ENCODE measurements at regions not wholly inside any gene's neighbourhood (a gene's known extent, or its start where the extent isn't known, plus 50 kb on each side); places are given as distances from the start of the nearest gene placed in this dataset.

GRCh38 chr9:649128-650074 is 192.1 kb upstream of the DMRT1 start:
- TF ChIP-seq, protein P1, sequence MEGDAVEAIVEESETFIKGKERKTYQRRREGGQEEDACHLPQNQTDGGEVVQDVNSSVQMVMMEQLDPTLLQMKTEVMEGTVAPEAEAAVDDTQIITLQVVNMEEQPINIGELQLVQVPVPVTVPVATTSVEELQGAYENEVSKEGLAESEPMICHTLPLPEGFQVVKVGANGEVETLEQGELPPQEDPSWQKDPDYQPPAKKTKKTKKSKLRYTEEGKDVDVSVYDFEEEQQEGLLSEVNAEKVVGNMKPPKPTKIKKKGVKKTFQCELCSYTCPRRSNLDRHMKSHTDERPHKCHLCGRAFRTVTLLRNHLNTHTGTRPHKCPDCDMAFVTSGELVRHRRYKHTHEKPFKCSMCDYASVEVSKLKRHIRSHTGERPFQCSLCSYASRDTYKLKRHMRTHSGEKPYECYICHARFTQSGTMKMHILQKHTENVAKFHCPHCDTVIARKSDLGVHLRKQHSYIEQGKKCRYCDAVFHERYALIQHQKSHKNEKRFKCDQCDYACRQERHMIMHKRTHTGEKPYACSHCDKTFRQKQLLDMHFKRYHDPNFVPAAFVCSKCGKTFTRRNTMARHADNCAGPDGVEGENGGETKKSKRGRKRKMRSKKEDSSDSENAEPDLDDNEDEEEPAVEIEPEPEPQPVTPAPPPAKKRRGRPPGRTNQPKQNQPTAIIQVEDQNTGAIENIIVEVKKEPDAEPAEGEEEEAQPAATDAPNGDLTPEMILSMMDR (IDR thresholded peaks at IDR 0.05; ENCODE audit: unreplicated experiment), result no peak
- Mint-ChIP-seq H3K4me3 (ENCODE audit: low read depth) (no peak overlapping the region), H3K27me3 (no peaks in the 10 kb centered on the region), H3K27ac (no peak overlapping the region), H3K36me3 (ENCODE audit: insufficient read depth) (no peaks in the 10 kb centered on the region), H3K9me3 (ENCODE audit: low read depth) (no peaks in the 10 kb centered on the region), H3K4me1 (ENCODE audit: low read depth) (peaks cover 4% of the 10 kb centered on the region)
- DNase-seq (ENCODE audit: low spot score, unreplicated experiment), result no peak

GRCh38 chr9:650362-650761 is 191.1 kb upstream of the DMRT1 start:
- Mint-ChIP-seq H3K9me3 (ENCODE audit: low read depth) (no peaks in the 10 kb centered on the region), H3K4me3 (ENCODE audit: low read depth) (no peak overlapping the region), H3K27me3 (no peaks in the 10 kb centered on the region), H3K36me3 (ENCODE audit: insufficient read depth) (peaks cover 1% of the 10 kb centered on the region), H3K4me1 (ENCODE audit: low read depth) (peaks cover 4% of the 10 kb centered on the region), H3K27ac (peak overlapping the region; percentile 13)
- TF ChIP-seq, protein P1 (IDR thresholded peaks at IDR 0.05; ENCODE audit: unreplicated experiment), result no peak
- DNase-seq (ENCODE audit: low spot score, unreplicated experiment), result no peak

DNA sequence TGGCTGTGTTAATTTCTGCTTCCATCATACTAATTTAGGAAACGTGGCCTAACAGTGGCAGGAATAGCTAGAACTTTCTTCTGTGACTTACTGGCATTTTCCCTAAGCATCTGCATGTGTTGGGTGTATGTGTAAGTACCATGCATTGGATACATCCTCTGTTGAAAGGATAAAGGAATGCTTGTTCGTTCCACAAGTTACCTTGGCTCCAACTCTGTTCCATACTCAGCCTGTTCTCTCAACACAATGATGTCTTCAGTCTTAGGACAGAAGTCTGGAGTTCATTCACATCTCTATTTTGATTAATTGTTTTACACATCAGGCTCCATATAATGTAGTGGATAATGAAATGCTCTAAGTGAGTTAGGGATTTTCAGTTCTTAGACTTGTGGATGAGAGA is 190.1 kb upstream of the DMRT1 start:
- Mint-ChIP-seq H3K27me3 (no peaks in the 10 kb centered on the region), H3K9me3 (ENCODE audit: low read depth) (no peaks in the 10 kb centered on the region), H3K4me1 (ENCODE audit: low read depth) (peaks cover 4% of the 10 kb centered on the region), H3K4me3 (ENCODE audit: low read depth) (no peak overlapping the region), H3K27ac (no peak overlapping the region), H3K36me3 (ENCODE audit: insufficient read depth) (peaks cover 1% of the 10 kb centered on the region)
- DNase-seq (ENCODE audit: low spot score, unreplicated experiment), result no peak
- TF ChIP-seq, protein P1 (IDR thresholded peaks at IDR 0.05; ENCODE audit: unreplicated experiment), result no peak

DNA sequence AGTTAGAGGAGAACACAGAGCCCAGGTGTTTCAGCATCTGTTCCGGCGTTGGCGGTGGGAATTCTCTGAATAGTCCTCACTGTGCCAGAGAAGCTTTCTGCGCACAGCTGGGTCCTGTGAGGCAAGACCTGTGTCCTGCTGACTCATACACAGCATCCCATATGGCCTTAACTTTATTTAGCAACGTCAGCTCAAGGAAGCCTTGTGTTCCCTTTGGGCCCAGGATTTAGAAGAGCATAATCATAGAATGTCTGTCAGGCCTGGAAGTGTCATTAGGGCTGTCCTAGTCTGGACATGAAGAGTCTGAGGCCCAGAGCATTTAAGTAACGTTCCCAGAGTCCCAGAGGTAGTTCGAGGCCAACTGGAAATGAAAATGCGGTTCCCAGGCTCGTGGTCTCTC is 188.6 kb upstream of the DMRT1 start:
- Mint-ChIP-seq H3K27ac (no peak overlapping the region), H3K4me1 (ENCODE audit: low read depth) (peaks cover 4% of the 10 kb centered on the region), H3K36me3 (ENCODE audit: insufficient read depth) (peaks cover 1% of the 10 kb centered on the region)

GRCh38 chr9:653421-653820 is 188.1 kb upstream of the DMRT1 start:
- H3K9me3 Mint-ChIP-seq (ENCODE audit: low read depth), result no peaks in the 10 kb centered on the region
- H3K36me3 Mint-ChIP-seq (ENCODE audit: insufficient read depth), result peaks cover 1% of the 10 kb centered on the region
- no peaks in the 10 kb centered on the region for H3K27me3 Mint-ChIP-seq
- no peak overlapping the region for H3K4me3 Mint-ChIP-seq (ENCODE audit: low read depth)
- no peak for DNase-seq (ENCODE audit: low spot score, unreplicated experiment)
- no peak overlapping the region for H3K27ac Mint-ChIP-seq
- peaks cover 4% of the 10 kb centered on the region for H3K4me1 Mint-ChIP-seq (ENCODE audit: low read depth)
- TF ChIP-seq, protein P1 (IDR thresholded peaks at IDR 0.05; ENCODE audit: unreplicated experiment), result no peak

More for the DNA sequence above, 188.6 kb upstream of the DMRT1 start:
- TF ChIP-seq, protein P1 (IDR thresholded peaks at IDR 0.05; ENCODE audit: unreplicated experiment), result no peak
- Mint-ChIP-seq H3K4me3 (ENCODE audit: low read depth) (no peak overlapping the region), H3K27me3 (no peaks in the 10 kb centered on the region), H3K9me3 (ENCODE audit: low read depth) (no peaks in the 10 kb centered on the region)
- no peak for DNase-seq (ENCODE audit: low spot score, unreplicated experiment)
